ENCODE measurements at regions not wholly inside any gene's neighbourhood (a gene's known extent, or its start where the extent isn't known, plus 50 kb on each side); places are given as distances from the start of the nearest gene placed in this dataset.
A peak's percentile ranks its signal among the peaks of the same experiment; 100 is the strongest.
"Not testable (repeated sequence)": the region's sequence is repeated elsewhere in the genome, so short reads cannot be mapped to it uniquely, and the experiment has no call there.

DNA sequence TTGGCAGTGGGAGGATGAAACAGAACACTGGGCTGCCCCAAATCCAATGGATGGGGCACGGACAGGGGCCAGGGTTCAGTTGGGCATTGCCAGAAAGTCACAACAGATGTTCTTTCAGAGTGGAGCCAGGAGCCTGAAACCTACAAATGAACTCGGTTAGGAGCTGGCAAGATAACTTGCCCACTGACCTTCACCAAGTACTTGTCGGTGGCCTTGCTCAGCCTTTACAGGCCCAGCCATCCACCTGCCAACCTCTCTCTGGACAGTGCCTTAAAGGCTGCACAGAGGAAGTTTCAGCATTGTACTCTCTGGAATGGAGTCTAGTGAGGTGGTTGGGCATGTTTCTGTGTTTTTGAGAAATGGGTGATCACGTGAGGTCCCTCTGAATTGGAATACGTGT, 87.1 kb upstream of the USP9X start:
- peaks cover 3% of the 10 kb centered on the region; the same call in 1 of the 2 replicates for H3K4me1 ChIP-seq (ENCODE audit: control insufficient read depth, insufficient read depth, low read length)
- H3K9ac ChIP-seq (ENCODE audit: low read depth, low read length), result no peak overlapping the region
- no peak overlapping the region for H3K4me3 ChIP-seq (ENCODE audit: low read depth, low read length)
- H3K9me3 ChIP-seq (ENCODE audit: control insufficient read depth, insufficient read depth, low read length), result no peaks in the 10 kb centered on the region
- H3K27me3 ChIP-seq (ENCODE audit: control insufficient read depth, insufficient read depth, low read length), result no peaks in the 10 kb centered on the region
- no peaks in the 10 kb centered on the region for H3K36me3 ChIP-seq (ENCODE audit: control insufficient read depth, insufficient read depth, low read length)
- H3K27ac ChIP-seq (ENCODE audit: low read depth, low read length), result no peak overlapping the region

DNA sequence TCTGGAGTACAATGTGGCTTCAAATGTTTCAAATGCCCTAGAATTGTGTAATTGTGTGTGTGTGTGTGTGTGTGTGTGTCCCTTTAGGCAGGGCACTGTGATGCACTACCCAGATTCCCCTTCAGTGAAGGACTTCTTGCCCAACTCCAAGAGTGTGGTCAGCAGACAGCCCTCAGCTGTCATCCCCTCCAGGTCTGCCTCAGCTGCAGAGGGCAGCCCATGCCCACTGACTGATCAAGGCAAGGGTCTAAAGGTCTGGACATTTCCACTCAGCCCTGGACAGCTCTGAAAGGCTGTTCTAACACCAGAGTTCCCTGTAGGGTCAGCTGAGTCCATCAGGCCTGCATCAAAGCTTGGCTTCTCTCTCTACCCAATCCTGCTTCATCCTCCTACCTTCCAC, 83.9 kb upstream of the USP9X start:
- no peak overlapping the region for H3K4me3 ChIP-seq (ENCODE audit: low read depth, low read length)
- no peaks in the 10 kb centered on the region for H3K27me3 ChIP-seq (ENCODE audit: control insufficient read depth, insufficient read depth, low read length)
- no peak overlapping the region for H3K9ac ChIP-seq (ENCODE audit: low read depth, low read length)
- no peaks in the 10 kb centered on the region for H3K36me3 ChIP-seq (ENCODE audit: control insufficient read depth, insufficient read depth, low read length)
- no peaks in the 10 kb centered on the region for H3K9me3 ChIP-seq (ENCODE audit: control insufficient read depth, insufficient read depth, low read length)
- H3K4me1 ChIP-seq (ENCODE audit: control insufficient read depth, insufficient read depth, low read length), result peaks cover 7% of the 10 kb centered on the region; the same call in 1 of the 2 replicates
- H3K27ac ChIP-seq (ENCODE audit: low read depth, low read length), result no peak overlapping the region

DNA sequence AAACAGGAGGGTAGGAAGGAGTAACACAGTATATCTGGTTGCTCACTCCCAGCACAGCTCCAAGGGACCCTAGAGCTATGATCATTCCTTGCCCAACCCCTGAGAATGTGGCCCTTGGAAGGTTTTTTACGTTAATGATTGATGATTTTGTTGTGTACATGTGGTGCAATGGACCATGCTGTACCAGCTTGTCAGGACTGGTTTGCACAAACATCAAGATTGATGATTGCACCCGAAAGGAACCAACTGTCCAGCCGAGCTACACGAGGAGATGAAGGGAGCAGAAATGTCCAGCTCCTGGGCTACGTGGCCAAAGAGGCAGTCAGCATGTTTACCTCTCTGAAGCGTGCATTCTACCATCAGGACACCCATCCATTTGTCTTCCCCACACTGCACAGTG, 83.2 kb upstream of the USP9X start:
- Histone ChIP-seq H3K9me3 (ENCODE audit: control insufficient read depth, insufficient read depth, low read length) (no peaks in the 10 kb centered on the region), H3K4me1 (ENCODE audit: control insufficient read depth, insufficient read depth, low read length) (peaks cover 7% of the 10 kb centered on the region; the same call in 1 of the 2 replicates), H3K4me3 (ENCODE audit: low read depth, low read length) (no peak overlapping the region), H3K27ac (ENCODE audit: low read depth, low read length) (no peak overlapping the region), H3K27me3 (ENCODE audit: control insufficient read depth, insufficient read depth, low read length) (no peaks in the 10 kb centered on the region), H3K9ac (ENCODE audit: low read depth, low read length) (no peak overlapping the region), H3K36me3 (ENCODE audit: control insufficient read depth, insufficient read depth, low read length) (no peaks in the 10 kb centered on the region)

DNA sequence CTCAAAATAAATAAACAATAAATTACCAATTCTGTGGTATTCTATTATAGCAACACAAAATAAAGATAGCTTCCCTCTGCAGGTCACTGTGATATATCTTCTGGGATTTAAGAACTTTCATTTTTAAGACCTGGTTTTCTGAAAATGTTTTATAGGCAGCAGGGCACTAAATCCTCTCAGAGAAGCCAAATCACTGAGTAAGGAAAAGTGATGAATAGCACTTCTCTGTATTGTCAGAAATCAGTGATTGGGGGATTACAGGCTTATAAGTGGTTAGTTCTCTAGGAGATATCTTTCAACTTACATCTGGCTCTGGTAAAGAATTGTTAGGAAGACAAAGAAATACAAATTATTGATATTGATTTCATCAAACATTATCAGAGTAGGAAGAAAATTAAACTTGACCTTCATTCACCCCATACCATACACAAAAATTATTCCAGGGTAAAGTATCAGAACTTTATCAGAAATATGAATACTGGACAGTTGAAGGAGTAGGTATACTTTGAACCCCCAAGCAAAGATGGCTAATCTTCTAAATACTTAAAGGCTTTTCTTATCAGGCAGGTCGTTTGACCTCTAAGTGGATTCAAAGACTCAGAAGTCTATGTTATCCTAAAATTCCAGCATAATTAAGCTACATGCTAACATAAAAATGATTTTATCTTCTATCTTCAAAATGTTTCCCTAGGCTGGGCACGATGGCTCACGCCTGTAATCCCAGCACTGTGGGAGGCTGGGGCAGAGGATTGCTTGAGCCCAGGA, 81.6 kb upstream of the USP9X start:
- Histone ChIP-seq H3K9ac (ENCODE audit: low read depth, low read length) (no peak overlapping the region), H3K9me3 (ENCODE audit: control insufficient read depth, insufficient read depth, low read length) (no peaks in the 10 kb centered on the region), H3K36me3 (ENCODE audit: control insufficient read depth, insufficient read depth, low read length) (no peaks in the 10 kb centered on the region), H3K27ac (ENCODE audit: low read depth, low read length) (no peak overlapping the region), H3K4me3 (ENCODE audit: low read depth, low read length) (no peak overlapping the region), H3K4me1 (ENCODE audit: control insufficient read depth, insufficient read depth, low read length) (0 out of 2 replicates have a peak, but pooled peaks cover 4% of the 10 kb centered on the region), H3K27me3 (ENCODE audit: control insufficient read depth, insufficient read depth, low read length) (no peaks in the 10 kb centered on the region)

DNA sequence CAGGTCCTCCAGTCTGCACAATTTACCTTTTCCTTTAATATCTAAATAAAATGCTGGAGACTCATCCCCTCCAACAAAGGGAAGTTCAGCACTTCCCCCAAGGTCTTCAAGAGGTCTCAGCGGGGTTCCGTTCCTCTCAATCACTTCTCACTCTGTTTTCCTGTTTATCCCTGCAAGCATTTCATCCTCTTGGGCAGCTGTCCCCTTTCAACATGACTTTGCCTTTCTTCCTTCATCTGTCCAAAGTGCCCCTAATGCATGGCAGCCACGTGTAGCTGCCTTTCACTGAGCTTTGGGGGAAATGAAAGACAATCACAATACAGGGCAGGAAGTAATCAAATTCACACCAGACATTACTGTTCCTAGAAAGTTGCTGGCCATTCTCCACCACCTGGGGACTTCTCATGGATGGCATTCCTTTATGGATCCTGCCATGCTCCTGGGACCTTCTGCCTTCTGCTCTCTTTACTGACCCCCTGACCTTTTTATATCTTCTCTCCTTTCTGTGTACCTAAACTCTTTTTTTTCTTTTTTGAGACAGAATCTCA, 79.7 kb upstream of the USP9X start:
- H3K27me3 ChIP-seq (ENCODE audit: control insufficient read depth, insufficient read depth, low read length), result no peaks in the 10 kb centered on the region

DNA sequence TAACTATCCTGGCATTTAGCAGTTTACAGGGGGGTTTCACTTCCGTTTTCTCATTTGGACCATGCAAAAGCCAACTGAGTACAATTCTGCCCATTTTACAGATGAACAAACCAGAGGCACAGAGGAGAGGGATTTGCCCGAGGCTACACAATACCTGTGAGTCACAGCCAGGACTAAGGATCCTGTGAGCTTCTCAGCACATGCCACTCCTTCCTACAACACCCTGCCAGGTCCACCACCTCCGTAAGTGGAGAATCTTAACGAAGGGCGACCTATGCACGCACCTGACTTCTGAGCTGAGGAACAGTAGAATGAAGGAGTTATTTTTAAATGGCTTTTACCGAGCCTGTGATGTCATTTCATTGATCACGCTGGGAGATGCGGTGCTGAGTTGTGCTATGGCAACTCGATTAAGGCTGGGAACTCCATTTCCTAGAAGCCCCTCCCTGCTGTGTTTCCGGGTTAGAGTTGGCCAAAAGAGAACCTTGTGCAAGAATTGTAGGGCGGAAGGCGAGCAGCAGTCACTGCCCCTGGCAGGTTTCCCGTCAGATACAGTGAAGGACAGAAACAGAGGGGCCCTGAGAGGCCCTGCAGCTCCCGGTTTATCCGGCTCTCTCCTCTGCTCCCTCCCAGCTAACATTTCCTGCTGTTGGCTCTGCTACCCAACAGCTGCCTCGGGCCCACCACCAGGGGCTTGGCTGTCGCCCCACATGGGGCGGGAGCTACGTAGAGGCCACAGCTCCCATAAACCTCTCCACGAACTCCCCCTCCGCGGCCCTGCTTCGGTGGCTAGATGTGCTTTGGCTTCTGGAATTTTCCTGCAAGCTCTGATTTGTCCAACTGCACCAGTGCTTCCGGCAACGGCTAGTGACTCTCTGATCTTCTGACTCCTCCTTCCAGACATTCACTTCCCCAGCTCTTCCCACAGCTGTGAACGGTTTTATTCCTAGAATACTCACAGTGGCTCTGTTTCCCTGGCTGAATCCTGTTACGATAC, 75.1 kb upstream of the USP9X start:
- no peaks in the 10 kb centered on the region for H3K27me3 ChIP-seq (ENCODE audit: control insufficient read depth, insufficient read depth, low read length)
- H3K4me3 ChIP-seq (ENCODE audit: low read depth, low read length), result no peak overlapping the region
- peaks cover 4% of the 10 kb centered on the region; the same call in 1 of the 2 replicates for H3K4me1 ChIP-seq (ENCODE audit: control insufficient read depth, insufficient read depth, low read length)
- no peaks in the 10 kb centered on the region for H3K36me3 ChIP-seq (ENCODE audit: control insufficient read depth, insufficient read depth, low read length)
- no peak overlapping the region for H3K27ac ChIP-seq (ENCODE audit: low read depth, low read length)
- no peak overlapping the region for H3K9ac ChIP-seq (ENCODE audit: low read depth, low read length)
- H3K9me3 ChIP-seq (ENCODE audit: control insufficient read depth, insufficient read depth, low read length), result no peaks in the 10 kb centered on the region

More for the DNA sequence above, 79.7 kb upstream of the USP9X start:
- Histone ChIP-seq H3K4me3 (ENCODE audit: low read depth, low read length) (no peak overlapping the region), H3K9ac (ENCODE audit: low read depth, low read length) (no peak overlapping the region), H3K27ac (ENCODE audit: low read depth, low read length) (peak overlapping the region; percentile 3), H3K9me3 (ENCODE audit: control insufficient read depth, insufficient read depth, low read length) (no peaks in the 10 kb centered on the region), H3K4me1 (ENCODE audit: control insufficient read depth, insufficient read depth, low read length) (peaks cover 4% of the 10 kb centered on the region; the same call in 1 of the 2 replicates), H3K36me3 (ENCODE audit: control insufficient read depth, insufficient read depth, low read length) (no peaks in the 10 kb centered on the region)

DNA sequence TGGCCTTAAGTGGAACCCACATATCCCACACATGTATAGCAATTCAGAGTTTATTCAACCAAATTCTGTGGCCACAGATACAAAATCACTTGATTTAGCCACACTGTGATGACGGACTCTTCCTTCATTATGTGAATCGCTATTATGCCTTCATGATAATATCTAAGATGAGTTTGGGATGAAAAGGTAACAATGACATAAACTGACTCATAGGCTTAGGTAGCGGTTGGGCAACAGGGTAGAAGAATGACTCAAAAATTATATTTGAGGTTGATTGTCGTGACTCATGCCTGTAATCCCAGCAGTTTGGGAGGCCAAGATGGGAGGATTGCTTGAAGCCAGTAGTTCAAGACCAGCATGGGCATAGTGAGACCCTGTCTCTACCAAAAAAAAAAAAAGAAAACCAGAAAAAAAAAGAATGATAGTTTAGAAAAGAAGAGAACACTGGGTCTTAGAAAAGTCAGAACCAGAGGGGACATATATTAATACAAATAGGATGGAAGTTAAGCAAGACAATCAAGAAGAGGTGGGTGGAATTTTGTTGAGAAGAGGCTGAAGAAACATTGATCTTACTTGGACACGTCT, 70.4 kb upstream of the USP9X start:
- Histone ChIP-seq H3K36me3 (ENCODE audit: control insufficient read depth, insufficient read depth, low read length) (no peaks in the 10 kb centered on the region), H3K9ac (ENCODE audit: low read depth, low read length) (no peak overlapping the region), H3K27ac (ENCODE audit: low read depth, low read length) (no peak overlapping the region), H3K27me3 (ENCODE audit: control insufficient read depth, insufficient read depth, low read length) (no peaks in the 10 kb centered on the region), H3K4me1 (ENCODE audit: control insufficient read depth, insufficient read depth, low read length) (peaks cover 9% of the 10 kb centered on the region; the same call in 1 of the 2 replicates), H3K4me3 (ENCODE audit: low read depth, low read length) (no peak overlapping the region), H3K9me3 (ENCODE audit: control insufficient read depth, insufficient read depth, low read length) (no peaks in the 10 kb centered on the region)

DNA sequence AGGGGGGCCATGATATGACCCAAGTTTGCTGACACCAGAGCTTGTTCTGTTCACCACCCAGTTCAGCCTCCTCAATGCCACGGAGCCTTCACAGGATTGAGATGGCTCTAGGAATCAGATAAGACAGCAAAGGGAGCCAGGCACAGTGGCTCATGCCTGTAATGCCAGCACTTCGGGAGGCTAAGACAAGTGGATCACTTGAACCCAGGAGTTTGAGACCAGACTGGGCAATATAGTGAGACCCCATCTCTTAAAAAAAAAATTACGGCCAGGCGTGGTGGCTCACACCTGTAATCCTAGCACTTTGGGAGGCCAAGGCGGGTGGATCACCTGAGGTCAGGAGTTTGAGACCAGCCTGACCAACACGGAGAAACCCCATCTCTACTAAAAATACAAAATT, 67.5 kb upstream of the USP9X start:
- H3K27ac ChIP-seq (ENCODE audit: low read depth, low read length); H3K9ac ChIP-seq (ENCODE audit: low read depth, low read length); H3K36me3 ChIP-seq (ENCODE audit: control insufficient read depth, insufficient read depth, low read length); H3K9me3 ChIP-seq (ENCODE audit: control insufficient read depth, insufficient read depth, low read length); H3K4me3 ChIP-seq (ENCODE audit: low read depth, low read length); H3K27me3 ChIP-seq (ENCODE audit: control insufficient read depth, insufficient read depth, low read length); H3K4me1 ChIP-seq (ENCODE audit: control insufficient read depth, insufficient read depth, low read length): not testable (repeated sequence)

DNA sequence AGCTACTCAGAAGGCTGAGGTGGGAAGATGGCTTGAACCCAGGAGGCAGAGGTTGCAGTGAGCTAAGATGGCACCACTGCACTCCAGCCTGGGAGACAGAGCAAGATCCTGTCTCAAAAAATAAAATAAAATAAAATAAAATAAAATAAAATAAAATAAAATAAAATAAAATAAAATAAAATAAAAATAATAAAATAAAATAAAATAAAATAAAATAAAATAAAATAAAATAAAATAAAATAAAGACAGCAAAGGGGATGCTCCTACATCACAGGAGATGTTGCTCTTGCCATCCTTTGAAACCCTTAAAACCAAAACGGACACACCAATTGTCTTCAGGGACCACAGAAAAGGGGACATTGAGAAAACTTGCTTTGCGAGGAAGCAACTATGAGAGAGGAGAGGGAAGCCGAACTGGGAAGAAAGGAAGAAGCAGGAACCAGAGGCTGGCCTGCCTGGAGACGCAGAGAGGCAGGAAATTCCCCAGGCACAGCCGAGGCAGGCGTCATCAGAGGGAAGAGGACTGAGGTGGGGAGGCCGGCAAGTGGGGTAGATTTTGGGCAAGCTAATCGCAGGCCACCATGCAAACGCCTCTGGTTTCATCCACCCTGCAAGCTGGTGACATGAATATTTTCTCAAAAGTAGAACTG, 66.7 kb upstream of the USP9X start:
- H3K4me3 ChIP-seq (ENCODE audit: low read depth, low read length); H3K4me1 ChIP-seq (ENCODE audit: control insufficient read depth, insufficient read depth, low read length); H3K36me3 ChIP-seq (ENCODE audit: control insufficient read depth, insufficient read depth, low read length); H3K27me3 ChIP-seq (ENCODE audit: control insufficient read depth, insufficient read depth, low read length); H3K9me3 ChIP-seq (ENCODE audit: control insufficient read depth, insufficient read depth, low read length); H3K9ac ChIP-seq (ENCODE audit: low read depth, low read length): not testable (repeated sequence)
- H3K27ac ChIP-seq (ENCODE audit: low read depth, low read length), result peak overlapping the region; percentile 31

DNA sequence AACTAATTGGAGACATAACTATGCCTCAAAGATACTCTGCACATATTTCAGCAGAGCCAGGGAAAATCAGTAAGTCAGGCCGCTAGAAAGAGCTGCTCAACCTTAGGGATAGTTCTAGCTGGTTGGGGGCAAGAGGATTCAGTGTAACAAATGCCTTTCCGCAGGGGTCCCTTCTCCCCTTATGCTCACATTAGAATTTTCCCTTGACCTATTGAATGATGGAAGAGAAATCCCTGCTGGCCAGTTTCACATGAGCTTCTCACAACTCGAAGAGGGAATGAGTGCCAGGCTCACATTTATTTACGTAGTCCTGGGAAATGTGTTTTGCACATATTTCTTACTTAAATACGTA, 66.2 kb upstream of the USP9X start:
- Histone ChIP-seq H3K27me3 (ENCODE audit: control insufficient read depth, insufficient read depth, low read length) (no peaks in the 10 kb centered on the region), H3K27ac (ENCODE audit: low read depth, low read length) (peak overlapping the region; percentile 31), H3K9me3 (ENCODE audit: control insufficient read depth, insufficient read depth, low read length) (peaks cover 4% of the 10 kb centered on the region), H3K4me3 (ENCODE audit: low read depth, low read length) (no peak overlapping the region), H3K4me1 (ENCODE audit: control insufficient read depth, insufficient read depth, low read length) (peaks cover 9% of the 10 kb centered on the region; the same call in 1 of the 2 replicates), H3K9ac (ENCODE audit: low read depth, low read length) (no peak overlapping the region), H3K36me3 (ENCODE audit: control insufficient read depth, insufficient read depth, low read length) (no peaks in the 10 kb centered on the region)

All from HUES48 (cell line).